B cell (primary cell): ENCODE measurements at regions not wholly inside any gene's neighbourhood (a gene's known extent, or its start where the extent isn't known, plus 50 kb on each side); places are given as distances from the start of the nearest gene placed in this dataset.

Source experiments
- ATAC-seq: fragments of 200-7000 bp; cut with Tn5 transposase; one replicate; pipeline ENCODE4 v1.10.0; 2021; ENCODE audit warnings: low read depth, mild to moderate bottlenecking, moderate number of reproducible peaks, moderate library complexity
- CTCF ChIA-PET: fragments of 350-600 bp; sonication (Branson Sonifier 250); formaldehyde crosslinking; loops from one replicate; lab custom pipeline; 2021; ENCODE audit warnings: antibody characterized with exemption, inconsistent platforms; lab: Charles Lee
- POLR2A ChIA-PET: fragments of 350-600 bp; sonication (Branson Sonifier 250); formaldehyde crosslinking; loops from one replicate; lab custom pipeline; 2021; ENCODE audit warnings: antibody characterized with exemption; lab: Charles Lee
- DNase-seq: peaks from one replicate; pipeline ENCODE4 v3.0.0; 2013
- H2AFZ ChIP-seq: 2 replicates; pipeline ENCODE4 v1.6.1; 2012; ENCODE audit warnings: mild to moderate bottlenecking, low read depth, low read length; ENCODE audit not compliant: insufficient read depth, poor library complexity, severe bottlenecking
- H3K27ac ChIP-seq, 2 donors: 1 replicate in 1 of 2; 2 replicates in 1 of 2; pipeline ENCODE4 v1.5.1; 2012 to 2013; ENCODE audit warnings: low read length in 2 of 2, mild to moderate bottlenecking in 2 of 2, moderate library complexity in 1 of 2
- H3K27me3 ChIP-seq, 4 experiments: fragments of 200-600 bp in 1 of 4; sonication (generic) in 1 of 4; replicated peaks in 1 of 4; 1 replicate in 2 of 4; 2 replicates in 2 of 4; pipeline versions ENCODE4 v1.6.1 to v1.7.0; 2013 to 2016; ENCODE audit warnings: low read length in 3 of 4, mild to moderate bottlenecking in 2 of 4, mixed read lengths in 1 of 4, moderate library complexity in 1 of 4; ENCODE audit not compliant: insufficient read depth in 4 of 4, control insufficient read depth in 3 of 4; ENCODE audit errors: control extremely low read depth in 1 of 4
- H3K36me3 ChIP-seq, 2 experiments: replicated peaks in 1 of 2; 1 replicate in 1 of 2; 2 replicates in 1 of 2; pipeline versions ENCODE4 v1.6.1 to v1.7.1; 2013; ENCODE audit warnings: low read length in 1 of 2; ENCODE audit not compliant: insufficient read depth in 2 of 2, control insufficient read depth in 1 of 2; ENCODE audit errors: control extremely low read depth in 1 of 2, extremely low read depth in 1 of 2
- H3K4me1 ChIP-seq, 2 donors: fragments of 200-600 bp in 1 of 2; sonication (generic) in 1 of 2; 1 replicate in 1 of 2; 2 replicates in 1 of 2; pipeline versions ENCODE4 v1.5.1 to v1.6.1; 2013 to 2017; ENCODE audit warnings: low read length in 2 of 2; ENCODE audit not compliant: control insufficient read depth in 2 of 2, insufficient read depth in 2 of 2
- H3K4me2 ChIP-seq: replicated peaks from 2 replicates; pipeline ENCODE3; 2012; ENCODE audit warnings: mild to moderate bottlenecking, low read depth, low read length; ENCODE audit not compliant: poor library complexity, severe bottlenecking
- H3K4me3 ChIP-seq, 5 experiments: fragments of 200-600 bp in 1 of 5; sonication (generic) in 1 of 5; 1 replicate in 3 of 5; 2 replicates in 2 of 5; pipeline versions ENCODE4 v1.5.1 to v1.7.0; 2011 to 2016; ENCODE audit warnings: low read length in 4 of 5, mild to moderate bottlenecking in 4 of 5, low read depth in 2 of 5, control low read depth in 1 of 5, moderate library complexity in 1 of 5; ENCODE audit not compliant: insufficient read depth in 1 of 5; ENCODE audit errors: control extremely low read depth in 1 of 5, extremely low read depth in 1 of 5
- H3K79me2 ChIP-seq: fragments of 200-600 bp; sonication (generic); one replicate; pipeline ENCODE4 v1.6.0; 2016; ENCODE audit warnings: low read length; ENCODE audit not compliant: control insufficient read depth, insufficient read depth
- H3K9ac ChIP-seq: fragments of 200-600 bp; sonication (generic); 2 replicates; pipeline ENCODE4 v1.6.1; 2017; ENCODE audit warnings: mild to moderate bottlenecking, low read length, moderate library complexity
- H3K9me3 ChIP-seq, 3 donors: one replicate each; pipeline versions ENCODE4 v1.6.1 to v1.7.1; 2013; ENCODE audit warnings: low read length in 2 of 3; ENCODE audit not compliant: control insufficient read depth in 2 of 3, insufficient read depth in 1 of 3; ENCODE audit errors: control extremely low read depth in 1 of 3
- H4K20me1 ChIP-seq: 2 replicates; pipeline ENCODE4 v1.6.0; 2012; ENCODE audit warnings: mild to moderate bottlenecking, low read length; ENCODE audit not compliant: insufficient read depth, control insufficient read depth, poor library complexity, severe bottlenecking
- H3K27ac Mint-ChIP-seq: one replicate; pipeline ENCODE4 v1.8.0; 2021; ENCODE audit warnings: mixed read lengths
- H3K27me3 Mint-ChIP-seq: one replicate; pipeline ENCODE4 v1.8.0; 2021; ENCODE audit warnings: mixed read lengths
- H3K4me1 Mint-ChIP-seq: one replicate; pipeline ENCODE4 v1.8.0; 2021; ENCODE audit warnings: mixed read lengths
- H3K4me3 Mint-ChIP-seq: one replicate; pipeline ENCODE4 v1.8.0; 2021; ENCODE audit warnings: mixed read lengths
- H3K9me3 Mint-ChIP-seq: one replicate; pipeline ENCODE4 v1.8.0; 2022; ENCODE audit warnings: mixed read lengths; ENCODE audit not compliant: insufficient read depth
- CTCF ChIP-seq: fragments of 200-600 bp; IDR thresholded peaks from one replicate; pipeline ENCODE4 v1.8.0; 2022; ENCODE audit warnings: antibody characterized with exemption, mild to moderate bottlenecking
- EZH2 ChIP-seq: IDR thresholded peaks from 2 replicates; pipeline ENCODE4 v1.6.1; 2012; ENCODE audit warnings: borderline replicate concordance, low read depth, mild to moderate bottlenecking, moderate library complexity, low read length; ENCODE audit not compliant: insufficient read depth, poor library complexity, severe bottlenecking
- WGBS: methylation state at CpG from one replicate; pipeline ENCODE4 v1.1.5; 2013; ENCODE audit warnings: missing lambda C conversion rate; ENCODE audit not compliant: insufficient coverage; 5-methylcytosine and 5-hydroxymethylcytosine counted together
- intact Hi-C: fragments of 100-400 bp; cut with micrococcal nuclease; formaldehyde crosslinking; loops from one replicate; pipeline ENCODE4 v1.10.0; 2022

GRCh38 chr11:42906226-42906625, 405.6 kb upstream of the API5 start:
- H3K4me3 ChIP-seq, result no peak overlapping the region
- H3K4me3 Mint-ChIP-seq, result no peak overlapping the region
- no peak overlapping the region for H2AFZ ChIP-seq
- no peaks in the 10 kb centered on the region for H3K27me3 Mint-ChIP-seq
- peaks cover 15% of the 10 kb centered on the region for H3K9me3 Mint-ChIP-seq
- 95% methylated on average over 3 of the region's 7 CpGs for WGBS
- H3K27me3 ChIP-seq, result no peaks in the 10 kb centered on the region
- H3K9me3 ChIP-seq, result peaks cover 0 to 2% (median 1%) of the 10 kb centered on the region in 3 donors
- intact Hi-C loops, result loop anchor here (10.0 kb wide), 1 partner anchor 61 kb away; no protein-coding TSS in a partner anchor
- CTCF ChIA-PET, result no interaction called here
- H4K20me1 ChIP-seq, result no peaks in the 10 kb centered on the region
- POLR2A ChIA-PET, result no interaction called here
- no peaks in the 10 kb centered on the region for H3K36me3 ChIP-seq
- DNase-seq, result no peak
- no peak overlapping the region for H3K9ac ChIP-seq
- no peaks in the 10 kb centered on the region for H3K4me1 Mint-ChIP-seq
- no peak overlapping the region for H3K27ac Mint-ChIP-seq
- no peaks in the 10 kb centered on the region for H3K4me1 ChIP-seq
- H3K27ac ChIP-seq, result no peak overlapping the region
- no peaks in the 10 kb centered on the region for H3K79me2 ChIP-seq
- TF ChIP-seq EZH2 (no peak), CTCF (no peak)
- no peak overlapping the region for H3K4me2 ChIP-seq
- ATAC-seq, result no peak

GRCh38 chr11:42913731-42914130, 398.1 kb upstream of the API5 start:
- Histone ChIP-seq H3K4me3 (no peak overlapping the region), H3K79me2 (no peaks in the 10 kb centered on the region), H3K36me3 (no peaks in the 10 kb centered on the region), H3K27me3 (no peaks in the 10 kb centered on the region), H3K9me3 (peaks cover 0 to 2% (median 0%) of the 10 kb centered on the region in 3 donors), H3K4me1 (no peaks in the 10 kb centered on the region), H4K20me1 (no peaks in the 10 kb centered on the region), H2AFZ (no peak overlapping the region), H3K9ac (no peak overlapping the region), H3K27ac (no peak overlapping the region), H3K4me2 (no peak overlapping the region)
- no peak overlapping the region for H3K27ac Mint-ChIP-seq
- H3K4me1 Mint-ChIP-seq, result no peaks in the 10 kb centered on the region
- intact Hi-C loops, result no loop called here
- ATAC-seq, result no peak
- ChIA-PET CTCF (no interaction called here), POLR2A (no interaction called here)
- WGBS, result no CpG with 5 or more reads among the region's 2 CpGs
- H3K4me3 Mint-ChIP-seq, result no peak overlapping the region
- H3K27me3 Mint-ChIP-seq, result no peaks in the 10 kb centered on the region
- peaks cover 18% of the 10 kb centered on the region for H3K9me3 Mint-ChIP-seq
- DNase-seq, result no peak
- TF ChIP-seq EZH2 (no peak), CTCF (no peak)
